Thoracic aorta (tissue), 2 donors: ENCODE measurements at regions not wholly inside any gene's neighbourhood (a gene's known extent, or its start where the extent isn't known, plus 50 kb on each side); places are given as distances from the start of the nearest gene placed in this dataset.

Experiments used
- ATAC-seq: fragments of 150-250 bp; one replicate; pipeline ENCODE4 v1.8.0; 2017; ENCODE audit warnings: low read depth; ENCODE audit not compliant: insufficient number of reproducible peaks, low FRiP score
- DNase-seq: peaks from one replicate; pipeline ENCODE4 v3.0.0-alpha.2; 2020; ENCODE audit warnings: low spot score
- H3K27ac ChIP-seq, 2 donors: fragments of 200-600 bp; sonication (generic); 1 replicate in 1 of 2; 2 replicates in 1 of 2; pipeline ENCODE4 v1.5.1; 2016; ENCODE audit warnings: mild to moderate bottlenecking in 2 of 2, moderate library complexity in 2 of 2
- H3K27me3 ChIP-seq: fragments of 200-600 bp; sonication (generic); replicated peaks from 2 replicates; pipeline ENCODE4 v1.6.0; 2016; ENCODE audit warnings: mild to moderate bottlenecking; ENCODE audit not compliant: insufficient read depth
- H3K36me3 ChIP-seq: fragments of 200-600 bp; sonication (generic); one replicate; pipeline ENCODE4 v1.5.1; 2016
- H3K4me1 ChIP-seq, 2 donors: fragments of 200-600 bp; sonication (generic); 1 replicate in 1 of 2; 2 replicates in 1 of 2; pipeline versions ENCODE4 v1.5.1 to v1.6.0; 2016; ENCODE audit warnings: low read depth in 2 of 2, mild to moderate bottlenecking in 1 of 2; ENCODE audit not compliant: control insufficient read depth in 1 of 2
- H3K4me3 ChIP-seq: fragments of 200-600 bp; sonication (generic); 2 replicates; pipeline ENCODE4 v1.5.1; 2016; ENCODE audit warnings: mild to moderate bottlenecking
- H3K9me3 ChIP-seq: fragments of 200-600 bp; sonication (generic); 2 replicates; pipeline ENCODE4 v1.5.1; 2016
- TF ChIP-seq, protein P1 (sequence below): fragments of 200-600 bp; sonication (generic); IDR thresholded peaks from one replicate; pipeline ENCODE4 v1.5.1; 2019; ENCODE audit warnings: antibody characterized with exemption

DNA sequence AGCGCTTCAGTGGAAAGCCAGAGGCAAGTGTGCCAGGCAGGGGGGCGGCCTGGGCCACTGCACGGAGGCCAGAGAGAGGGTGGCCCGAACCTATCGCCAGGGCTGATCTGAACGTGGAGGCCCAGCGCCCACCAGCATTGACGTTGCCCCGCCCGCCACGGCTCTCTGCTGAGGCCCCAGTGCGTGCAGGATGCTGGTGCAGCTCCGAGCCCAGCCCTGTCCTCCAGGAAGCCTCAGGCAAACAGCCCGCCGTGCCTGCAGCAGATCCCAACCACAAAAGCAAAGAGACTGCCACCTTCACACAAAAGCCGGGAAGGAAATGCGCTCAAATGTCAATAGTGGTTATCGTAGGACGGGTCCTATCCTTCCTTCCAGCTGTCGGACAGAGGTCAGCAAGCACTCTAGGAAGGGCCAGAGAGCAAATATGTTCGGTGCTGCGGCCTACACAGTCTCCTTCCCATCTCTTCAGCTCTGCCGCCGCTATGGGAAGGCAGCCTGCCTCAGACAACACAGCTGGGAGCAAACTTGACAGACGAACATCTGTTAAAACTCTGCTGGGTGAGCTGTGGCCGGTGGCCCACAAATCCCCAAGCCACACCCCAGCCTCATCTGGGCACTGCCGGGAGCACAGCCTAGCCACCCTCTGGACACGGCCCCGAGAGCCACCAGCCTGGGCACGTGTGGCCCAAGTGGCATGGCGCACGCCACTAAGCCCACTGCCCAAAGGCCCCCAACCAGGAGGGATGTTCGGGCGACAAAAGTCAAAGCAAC, 146.2 kb downstream of the CRYBB2 start:
- no peaks in the 10 kb centered on the region for H3K27me3 ChIP-seq
- DNase-seq (no peak), ATAC-seq (no peak)
- H3K36me3 ChIP-seq = no peaks in the 10 kb centered on the region
- TF ChIP-seq, protein P1, sequence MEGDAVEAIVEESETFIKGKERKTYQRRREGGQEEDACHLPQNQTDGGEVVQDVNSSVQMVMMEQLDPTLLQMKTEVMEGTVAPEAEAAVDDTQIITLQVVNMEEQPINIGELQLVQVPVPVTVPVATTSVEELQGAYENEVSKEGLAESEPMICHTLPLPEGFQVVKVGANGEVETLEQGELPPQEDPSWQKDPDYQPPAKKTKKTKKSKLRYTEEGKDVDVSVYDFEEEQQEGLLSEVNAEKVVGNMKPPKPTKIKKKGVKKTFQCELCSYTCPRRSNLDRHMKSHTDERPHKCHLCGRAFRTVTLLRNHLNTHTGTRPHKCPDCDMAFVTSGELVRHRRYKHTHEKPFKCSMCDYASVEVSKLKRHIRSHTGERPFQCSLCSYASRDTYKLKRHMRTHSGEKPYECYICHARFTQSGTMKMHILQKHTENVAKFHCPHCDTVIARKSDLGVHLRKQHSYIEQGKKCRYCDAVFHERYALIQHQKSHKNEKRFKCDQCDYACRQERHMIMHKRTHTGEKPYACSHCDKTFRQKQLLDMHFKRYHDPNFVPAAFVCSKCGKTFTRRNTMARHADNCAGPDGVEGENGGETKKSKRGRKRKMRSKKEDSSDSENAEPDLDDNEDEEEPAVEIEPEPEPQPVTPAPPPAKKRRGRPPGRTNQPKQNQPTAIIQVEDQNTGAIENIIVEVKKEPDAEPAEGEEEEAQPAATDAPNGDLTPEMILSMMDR = no peak
- peaks cover 3 to 29% of the 10 kb centered on the region in 2 donors for H3K4me1 ChIP-seq
- no peak overlapping the region for H3K4me3 ChIP-seq
- H3K27ac ChIP-seq = no peak overlapping the region
- no peaks in the 10 kb centered on the region for H3K9me3 ChIP-seq

DNA sequence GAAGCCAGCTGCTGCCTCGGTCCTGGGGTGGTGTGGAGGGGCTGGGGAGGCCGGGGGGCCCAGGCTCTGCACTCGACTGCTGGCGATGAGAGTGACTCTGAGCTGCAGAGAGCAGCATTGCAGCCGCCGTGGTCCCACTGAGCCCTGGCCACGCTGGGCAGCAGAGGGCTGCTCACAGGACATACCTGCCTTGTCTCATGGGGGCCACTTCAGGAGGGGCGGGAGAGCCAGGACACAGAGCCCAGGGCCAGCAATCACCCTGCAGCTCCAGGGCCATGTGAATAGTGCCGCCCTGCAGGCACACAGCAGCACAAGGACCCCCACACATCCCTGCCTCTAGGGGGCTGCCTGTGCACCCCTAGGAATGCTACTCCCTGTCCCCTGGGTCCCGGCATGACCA, 147.0 kb downstream of the CRYBB2 start:
- Histone ChIP-seq H3K4me1 (peaks cover 3 to 29% of the 10 kb centered on the region in 2 donors), H3K27ac (no peak overlapping the region), H3K9me3 (no peaks in the 10 kb centered on the region), H3K27me3 (no peaks in the 10 kb centered on the region), H3K36me3 (no peaks in the 10 kb centered on the region), H3K4me3 (no peak overlapping the region)
- no peak for DNase-seq
- TF ChIP-seq, protein P1 = no peak
- ATAC-seq = no peak

- H3K4me1 ChIP-seq = peaks cover 3 to 28% of the 10 kb centered on the region in 2 donors
- ATAC-seq = no peak
- H3K4me3 ChIP-seq = no peak overlapping the region
These were observed 147.5 kb downstream of the CRYBB2 start for GRCh38 chr22:25366876-25367466.

GRCh38 chr22:25367756-25368155, 148.3 kb downstream of the CRYBB2 start:
- H3K4me3 ChIP-seq = no peak overlapping the region
- TF ChIP-seq, protein P1 = no peak
- H3K4me1 ChIP-seq = peaks cover 0 to 20% of the 10 kb centered on the region in 2 donors
- no peak for ATAC-seq
- no peak overlapping the region for H3K27ac ChIP-seq
- DNase-seq = no peak
- no peaks in the 10 kb centered on the region for H3K9me3 ChIP-seq
- no peaks in the 10 kb centered on the region for H3K27me3 ChIP-seq
- H3K36me3 ChIP-seq = no peaks in the 10 kb centered on the region

More at GRCh38 chr22:25366876-25367466, 147.5 kb downstream of the CRYBB2 start:
- no peaks in the 10 kb centered on the region for H3K36me3 ChIP-seq
- TF ChIP-seq, protein P1 = no peak
- DNase-seq = no peak
- no peaks in the 10 kb centered on the region for H3K27me3 ChIP-seq
- no peaks in the 10 kb centered on the region for H3K9me3 ChIP-seq
- no peak overlapping the region for H3K27ac ChIP-seq

DNA sequence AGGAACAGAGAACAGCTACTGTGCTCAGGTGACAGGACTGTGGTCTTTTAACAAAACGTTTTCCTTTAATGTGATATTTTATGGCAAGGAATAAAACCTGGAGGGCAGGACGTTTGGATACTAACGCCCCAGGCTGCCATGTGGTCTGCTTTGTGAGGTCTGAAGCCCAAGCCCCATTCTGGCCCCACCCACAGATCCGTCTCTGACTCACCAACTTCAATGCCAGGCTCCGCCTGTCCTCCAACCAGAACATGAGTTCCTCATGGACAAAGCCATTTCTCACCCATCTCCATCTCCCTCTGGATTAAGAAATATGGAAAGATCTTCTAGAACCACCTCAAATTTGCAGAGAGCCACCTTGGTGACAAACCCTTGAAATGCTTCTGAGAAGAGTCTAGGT, 148.8 kb downstream of the CRYBB2 start:
- no peaks in the 10 kb centered on the region for H3K36me3 ChIP-seq
- peaks cover 0 to 15% of the 10 kb centered on the region in 2 donors for H3K4me1 ChIP-seq
- DNase-seq (no peak), ATAC-seq (no peak)
- H3K27ac ChIP-seq = no peak overlapping the region
- TF ChIP-seq, protein P1 = no peak
- no peak overlapping the region for H3K4me3 ChIP-seq
- no peaks in the 10 kb centered on the region for H3K27me3 ChIP-seq
- no peaks in the 10 kb centered on the region for H3K9me3 ChIP-seq
